CD8-positive, alpha-beta memory T cell (primary cell): ENCODE measurements at regions not wholly inside any gene's neighbourhood (a gene's known extent, or its start where the extent isn't known, plus 50 kb on each side); places are given as distances from the start of the nearest gene placed in this dataset.
"Not testable (repeated sequence)": the region's sequence is repeated elsewhere in the genome, so short reads cannot be mapped to it uniquely, and the experiment has no call there.

Source experiments
- CTCF ChIA-PET: fragments of 350-600 bp; sonication (Branson Sonifier 250); formaldehyde crosslinking; loops from one replicate; lab custom pipeline; 2021; ENCODE audit warnings: antibody characterized with exemption; lab: Charles Lee
- POLR2A ChIA-PET: fragments of 350-600 bp; sonication (Branson Sonifier 250); formaldehyde crosslinking; loops from one replicate; lab custom pipeline; 2021; ENCODE audit warnings: antibody characterized with exemption; lab: Charles Lee
- DNase-seq, 5 donors: peaks; one replicate each; pipeline versions ENCODE4 v3.0.0 to v3.0.0-alpha.2; 2020 to 2022; ENCODE audit warnings: mixed read lengths in 1 of 5
- H3K27ac ChIP-seq: one replicate; pipeline ENCODE4 v1.7.0; 2013; ENCODE audit warnings: low read depth, mild to moderate bottlenecking, low read length, moderate library complexity
- H3K27me3 ChIP-seq: 2 replicates; pipeline ENCODE4 v1.7.0; 2013; ENCODE audit warnings: low read length, mild to moderate bottlenecking; ENCODE audit not compliant: insufficient read depth, poor library complexity, severe bottlenecking
- H3K36me3 ChIP-seq: 2 replicates; pipeline ENCODE4 v1.7.0; 2013; ENCODE audit warnings: mild to moderate bottlenecking, low read length, moderate library complexity; ENCODE audit not compliant: insufficient read depth
- H3K4me1 ChIP-seq: 2 replicates; pipeline ENCODE4 v1.7.0; 2013; ENCODE audit warnings: mild to moderate bottlenecking, low read length, moderate library complexity; ENCODE audit not compliant: insufficient read depth
- H3K4me3 ChIP-seq: 2 replicates; pipeline ENCODE4 v1.7.0; 2013; ENCODE audit warnings: mild to moderate bottlenecking, low read length
- H3K9me3 ChIP-seq: 2 replicates; pipeline ENCODE4 v1.7.0; 2013; ENCODE audit warnings: mild to moderate bottlenecking, low read length
- H3K27ac Mint-ChIP-seq, 8 donors: one replicate each; pipeline ENCODE4 v1.8.0; 2020 to 2021; ENCODE audit warnings: mixed read lengths in 8 of 8, mild to moderate bottlenecking in 6 of 8, inconsistent platforms in 3 of 8, moderate library complexity in 3 of 8
- H3K27me3 Mint-ChIP-seq, 2 donors: one replicate each; pipeline ENCODE4 v1.8.0; 2020 to 2021; ENCODE audit warnings: mixed read lengths in 2 of 2, mild to moderate bottlenecking in 1 of 2, moderate library complexity in 1 of 2
- H3K36me3 Mint-ChIP-seq, 3 donors: one replicate each; pipeline ENCODE4 v1.8.0; 2020 to 2021; ENCODE audit warnings: mixed read lengths in 3 of 3, inconsistent platforms in 1 of 3, mild to moderate bottlenecking in 1 of 3
- H3K4me1 Mint-ChIP-seq, 3 donors: one replicate each; pipeline ENCODE4 v1.8.0; 2020 to 2021; ENCODE audit warnings: mixed read lengths in 3 of 3, inconsistent platforms in 1 of 3, mild to moderate bottlenecking in 1 of 3
- H3K4me3 Mint-ChIP-seq, 7 donors: one replicate each; pipeline ENCODE4 v1.8.0; 2020 to 2021; ENCODE audit warnings: mixed read lengths in 7 of 7, mild to moderate bottlenecking in 6 of 7, moderate library complexity in 4 of 7, inconsistent platforms in 2 of 7
- H3K9me3 Mint-ChIP-seq, 5 donors: one replicate each; pipeline ENCODE4 v1.8.0; 2020 to 2022; ENCODE audit warnings: mixed read lengths in 5 of 5, mild to moderate bottlenecking in 3 of 5, moderate library complexity in 2 of 5, inconsistent platforms in 1 of 5

- POLR2A ChIA-PET: no interaction called here
- H3K36me3 Mint-ChIP-seq: peaks cover 0 to 3% (median 2%) of the 10 kb centered on the region in 3 donors
- no peaks in the 10 kb centered on the region for H3K9me3 Mint-ChIP-seq
- H3K27me3 Mint-ChIP-seq: peaks cover 3 to 8% of the 10 kb centered on the region in 2 donors
- H3K4me3 Mint-ChIP-seq: no peak overlapping the region
- CTCF ChIA-PET: no interaction called here
- Histone ChIP-seq H3K27ac (no peak overlapping the region), H3K9me3 (no peaks in the 10 kb centered on the region), H3K36me3 (no peaks in the 10 kb centered on the region), H3K4me1 (no peaks in the 10 kb centered on the region), H3K27me3 (no peaks in the 10 kb centered on the region), H3K4me3 (no peak overlapping the region)
- no peak for DNase-seq
- H3K4me1 Mint-ChIP-seq: peaks cover 0 to 5% (median 4%) of the 10 kb centered on the region in 3 donors
- no peak overlapping the region for H3K27ac Mint-ChIP-seq
Observed at GRCh38 chr12:80001562-80001961, 66.7 kb upstream of the PPP1R12A start.

- Histone ChIP-seq H3K36me3 (no peaks in the 10 kb centered on the region), H3K27me3 (no peaks in the 10 kb centered on the region), H3K4me1 (no peaks in the 10 kb centered on the region), H3K4me3 (no peak overlapping the region), H3K27ac (no peak overlapping the region), H3K9me3 (no peaks in the 10 kb centered on the region)
- POLR2A ChIA-PET: no interaction called here
- Mint-ChIP-seq H3K4me3 (no peak overlapping the region), H3K4me1 (peaks cover 0 to 5% (median 4%) of the 10 kb centered on the region in 3 donors), H3K27ac (peak overlapping the region in 1 of 8 donors; percentile 25), H3K27me3 (peaks cover 3 to 8% of the 10 kb centered on the region in 2 donors), H3K9me3 (no peaks in the 10 kb centered on the region), H3K36me3 (peaks cover 0 to 3% (median 2%) of the 10 kb centered on the region in 3 donors)
- no peak for DNase-seq
- CTCF ChIA-PET: no interaction called here
Observed at GRCh38 chr12:80000831-80001230, 65.9 kb upstream of the PPP1R12A start.

GRCh38 chr12:79998554-79998953, 63.7 kb upstream of the PPP1R12A start:
- no peak for DNase-seq
- no peaks in the 10 kb centered on the region for H3K4me1 ChIP-seq
- H3K36me3 ChIP-seq: no peaks in the 10 kb centered on the region
- Mint-ChIP-seq H3K4me3 (no peak overlapping the region), H3K36me3 (peaks cover 0 to 3% (median 2%) of the 10 kb centered on the region in 3 donors), H3K9me3 (peaks cover 0 to 3% (median 0%) of the 10 kb centered on the region in 5 donors), H3K27me3 (peaks cover 3 to 8% of the 10 kb centered on the region in 2 donors), H3K27ac (no peak overlapping the region), H3K4me1 (peaks cover 0 to 5% (median 0%) of the 10 kb centered on the region in 3 donors)
- ChIA-PET CTCF (no interaction called here), POLR2A (no interaction called here)
- no peak overlapping the region for H3K27ac ChIP-seq
- H3K27me3 ChIP-seq: no peaks in the 10 kb centered on the region
- H3K9me3 ChIP-seq: no peaks in the 10 kb centered on the region
- H3K4me3 ChIP-seq: no peak overlapping the region

GRCh38 chr12:79997096-79997791, 62.3 kb upstream of the PPP1R12A start:
- Mint-ChIP-seq H3K4me1 (peaks cover 0 to 5% (median 0%) of the 10 kb centered on the region in 3 donors), H3K36me3 (peaks cover 0 to 3% (median 2%) of the 10 kb centered on the region in 3 donors), H3K27ac (no peak overlapping the region), H3K4me3 (no peak overlapping the region), H3K9me3 (peaks cover 0 to 3% (median 0%) of the 10 kb centered on the region in 5 donors), H3K27me3 (peaks cover 3 to 8% of the 10 kb centered on the region in 2 donors)
- no peaks in the 10 kb centered on the region for H3K27me3 ChIP-seq
- CTCF ChIA-PET: no interaction called here
- H3K27ac ChIP-seq: no peak overlapping the region
- no peaks in the 10 kb centered on the region for H3K36me3 ChIP-seq
- DNase-seq: no peak
- POLR2A ChIA-PET: no interaction called here
- H3K9me3 ChIP-seq: no peaks in the 10 kb centered on the region
- H3K4me1 ChIP-seq: no peaks in the 10 kb centered on the region
- H3K4me3 ChIP-seq: no peak overlapping the region

- H3K4me1 ChIP-seq, H3K27ac Mint-ChIP-seq, POLR2A ChIA-PET, H3K36me3 ChIP-seq, H3K9me3 Mint-ChIP-seq, H3K4me1 Mint-ChIP-seq, H3K27ac ChIP-seq, H3K4me3 ChIP-seq, DNase-seq, H3K4me3 Mint-ChIP-seq, H3K36me3 Mint-ChIP-seq, H3K27me3 ChIP-seq, H3K27me3 Mint-ChIP-seq, H3K9me3 ChIP-seq: not testable (repeated sequence)
- CTCF ChIA-PET: interaction anchor here (1.1 kb wide), 1 partner anchor 58 kb away, joined by 3 read pairs; no protein-coding TSS in a partner anchor
Observed at GRCh38 chr12:79995385-79996084, 60.6 kb upstream of the PPP1R12A start.

GRCh38 chr12:79993106-79993862, 58.4 kb upstream of the PPP1R12A start:
- Mint-ChIP-seq H3K4me1 (peaks cover 3 to 5% (median 3%) of the 10 kb centered on the region in 3 donors), H3K27ac (no peak overlapping the region), H3K36me3 (no peaks in the 10 kb centered on the region), H3K27me3 (peaks cover 0 to 1% of the 10 kb centered on the region in 2 donors), H3K4me3 (no peak overlapping the region), H3K9me3 (peaks cover 0 to 3% (median 0%) of the 10 kb centered on the region in 5 donors)
- Histone ChIP-seq H3K4me1 (no peaks in the 10 kb centered on the region), H3K4me3 (no peak overlapping the region), H3K9me3 (no peaks in the 10 kb centered on the region), H3K27ac (no peak overlapping the region), H3K27me3 (no peaks in the 10 kb centered on the region), H3K36me3 (no peaks in the 10 kb centered on the region)
- POLR2A ChIA-PET: no interaction called here
- CTCF ChIA-PET: no interaction called here
- no peak for DNase-seq

- Mint-ChIP-seq H3K27me3 (peaks cover 1% of the 10 kb centered on the region in 2 donors), H3K36me3 (no peaks in the 10 kb centered on the region), H3K4me1 (peaks cover 0 to 3% (median 3%) of the 10 kb centered on the region in 3 donors), H3K9me3 (peaks cover 0 to 3% (median 0%) of the 10 kb centered on the region in 5 donors), H3K27ac (peak overlapping the region in 1 of 8 donors; percentile 7), H3K4me3 (no peak overlapping the region)
- Histone ChIP-seq H3K36me3 (no peaks in the 10 kb centered on the region), H3K27ac (no peak overlapping the region), H3K4me3 (no peak overlapping the region), H3K27me3 (no peaks in the 10 kb centered on the region), H3K4me1 (no peaks in the 10 kb centered on the region), H3K9me3 (no peaks in the 10 kb centered on the region)
- DNase-seq: no peak
- ChIA-PET CTCF (no interaction called here), POLR2A (no interaction called here)
Observed at GRCh38 chr12:79991586-79991985, 56.7 kb upstream of the PPP1R12A start.
